PC-3 (cell line): ENCODE measurements at regions not wholly inside any gene's neighbourhood (a gene's known extent, or its start where the extent isn't known, plus 50 kb on each side); places are given as distances from the start of the nearest gene placed in this dataset.
"Not testable (repeated sequence)": the region's sequence is repeated elsewhere in the genome, so short reads cannot be mapped to it uniquely, and the experiment has no call there.

Experiments
- CTCF ChIP-seq: fragments of 300-600 bp; sonication (generic); conservative IDR thresholded peaks from 2 replicates; pipeline ENCODE4 v1.5.1; 2017; ENCODE audit warnings: antibody characterized with exemption, low read depth, mild to moderate bottlenecking, low read length
- EZH2 ChIP-seq: fragments of 300-600 bp; sonication (generic); IDR thresholded peaks from one replicate; pipeline ENCODE4 v1.6.1; 2017; ENCODE audit warnings: antibody characterized with exemption, mild to moderate bottlenecking, low read length; ENCODE audit not compliant: unreplicated experiment
- EZH2phosphoT487 ChIP-seq: fragments of 300-600 bp; sonication (generic); IDR thresholded peaks from 2 replicates; pipeline ENCODE4 v1.6.1; 2018; ENCODE audit warnings: mild to moderate bottlenecking, antibody characterized with exemption, low read length, borderline replicate concordance

GRCh38 chr15:38852188-38852587 is 287.6 kb upstream of the RASGRP1 start:
- not testable (repeated sequence) for TF ChIP-seq CTCF, EZH2phosphoT487, EZH2
